Epithelial cell of esophagus (primary cell): ENCODE measurements at regions not wholly inside any gene's neighbourhood (a gene's known extent, or its start where the extent isn't known, plus 50 kb on each side); places are given as distances from the start of the nearest gene placed in this dataset.
A peak's percentile ranks its signal among the peaks of the same experiment; 100 is the strongest.

Source experiments
- DNase-seq: peaks from one replicate; pipeline ENCODE4 v3.0.0; 2010; ENCODE audit warnings: low read depth
- H3K4me3 ChIP-seq: 2 replicates; pipeline ENCODE4 v1.5.1; 2011; ENCODE audit warnings: mild to moderate bottlenecking, low read length, control low read depth
- CTCF ChIP-seq: IDR thresholded peaks from 2 replicates; pipeline ENCODE4 v1.5.1; 2011; ENCODE audit warnings: low read depth, mild to moderate bottlenecking, low read length, control low read depth, inconsistent platforms; ENCODE audit not compliant: insufficient read depth; ENCODE audit errors: missing control alignments

DNA sequence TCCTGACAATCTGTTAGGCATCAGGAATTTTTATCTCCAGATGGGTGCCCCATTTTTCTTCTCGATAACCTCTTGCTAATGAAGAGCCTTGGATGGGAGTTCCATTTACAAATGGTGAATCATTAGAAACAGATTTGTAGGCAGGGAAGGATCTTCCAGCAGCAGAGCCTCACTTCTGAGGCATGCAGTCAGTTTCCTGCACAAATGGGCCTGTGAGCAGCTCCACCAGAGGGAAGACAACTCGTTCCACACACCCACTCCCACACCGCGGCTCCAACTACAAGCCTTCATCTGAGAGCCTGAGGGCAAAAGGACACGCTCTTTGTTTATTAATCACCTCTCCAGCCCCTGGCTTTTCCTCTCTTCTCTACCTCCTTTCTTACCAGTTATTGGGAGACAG, 108.5 kb downstream of the CTAGE1 start:
- no peak for TF ChIP-seq CTCF
- peak; percentile 43 for DNase-seq

GRCh38 chr18:22307528-22307927, 110.2 kb downstream of the CTAGE1 start:
- TF ChIP-seq CTCF = no peak
- DNase-seq = no peak
- H3K4me3 ChIP-seq = no peak overlapping the region

More for the DNA sequence above, 108.5 kb downstream of the CTAGE1 start:
- no peak overlapping the region for H3K4me3 ChIP-seq

DNA sequence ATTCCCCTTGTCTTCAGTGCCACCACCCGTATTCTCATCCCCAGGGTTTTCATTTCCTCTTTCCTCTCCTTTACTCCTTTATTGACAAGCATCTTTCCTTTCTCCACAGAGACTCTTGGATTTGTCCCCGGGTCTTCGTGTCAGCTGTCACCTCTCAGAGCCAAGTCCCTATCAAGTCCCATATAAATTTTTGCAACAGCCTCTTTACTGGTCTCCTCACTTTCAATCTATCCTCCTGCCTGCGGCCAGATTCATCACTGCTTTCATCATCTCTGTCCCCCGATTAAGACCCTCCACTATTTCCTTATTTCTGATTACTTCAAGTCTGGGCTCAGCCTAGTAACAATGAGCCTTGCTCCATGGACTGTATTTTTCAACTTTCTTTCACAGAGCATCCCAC, 113.8 kb downstream of the CTAGE1 start:
- DNase-seq = no peak
- H3K4me3 ChIP-seq = no peak overlapping the region
- no peak for TF ChIP-seq CTCF

GRCh38 chr18:22302144-22302543, 115.6 kb downstream of the CTAGE1 start:
- no peak overlapping the region for H3K4me3 ChIP-seq
- TF ChIP-seq CTCF = no peak
- DNase-seq = no peak

DNA sequence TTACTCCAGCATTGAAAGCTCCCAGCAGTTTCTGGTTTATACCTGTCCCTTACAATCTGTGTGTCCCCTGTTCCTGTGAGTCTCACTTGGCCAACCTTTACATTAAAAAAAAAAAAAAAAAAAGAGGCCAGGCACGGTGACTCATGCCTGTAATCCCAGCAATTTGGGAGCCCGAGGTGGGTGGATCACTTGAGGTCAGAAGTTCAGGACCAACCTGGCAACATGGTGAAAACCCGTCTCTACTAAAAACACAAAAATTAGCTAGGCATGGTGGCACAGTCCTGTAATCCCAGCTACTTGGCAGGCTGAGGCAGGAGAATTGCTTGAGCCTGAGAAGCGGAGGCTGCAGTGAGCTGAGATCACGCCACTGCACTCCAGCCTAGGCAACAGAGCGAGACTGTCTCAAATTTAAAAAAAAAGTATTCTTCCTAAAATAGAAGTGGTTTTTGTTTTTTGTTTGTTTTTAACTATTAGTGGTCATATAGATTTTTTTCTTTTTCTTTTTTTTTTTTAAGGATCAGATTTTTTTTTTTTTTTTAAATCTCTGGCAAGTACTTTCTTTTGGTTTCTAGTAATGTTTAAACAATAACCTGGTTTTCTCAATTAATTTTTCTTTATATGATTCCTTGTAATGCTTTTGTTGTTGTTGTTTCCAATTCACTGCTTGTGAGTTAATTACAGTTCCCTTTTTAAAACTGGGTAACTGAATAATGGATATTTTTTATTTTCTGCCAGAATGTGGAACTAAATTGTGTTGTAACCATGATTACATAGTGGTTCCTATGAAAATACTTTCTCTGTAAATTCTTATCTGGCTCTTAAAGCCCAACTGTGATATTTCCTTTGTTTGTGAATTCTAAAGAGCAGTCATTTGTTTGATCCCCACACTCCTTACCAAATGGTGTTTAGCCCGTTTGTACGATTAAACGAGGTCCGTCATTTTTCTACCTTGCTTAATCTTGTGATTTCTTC, 116.8 kb downstream of the CTAGE1 start:
- no peak for TF ChIP-seq CTCF
- H3K4me3 ChIP-seq = no peak overlapping the region
- DNase-seq = peak; percentile 36

DNA sequence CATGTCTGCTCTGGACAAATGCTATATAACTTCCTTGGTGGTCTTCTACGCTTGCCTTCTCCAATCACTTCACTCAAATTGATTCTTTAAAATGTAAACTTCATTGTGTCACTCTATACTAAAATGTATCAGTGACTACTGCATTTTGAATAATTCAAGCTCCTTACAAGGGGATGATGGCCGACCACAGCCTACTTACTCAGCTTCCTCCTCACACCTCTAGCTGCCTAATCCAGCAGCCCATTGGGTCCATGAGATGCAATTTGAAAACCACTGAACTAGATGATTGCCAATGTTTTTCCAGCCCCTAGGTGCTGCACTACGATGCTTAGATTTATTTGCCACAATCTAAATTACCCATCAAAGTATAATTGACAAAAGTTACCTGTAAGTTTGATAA, 120.7 kb downstream of the CTAGE1 start:
- no peak for DNase-seq
- no peak for TF ChIP-seq CTCF

GRCh38 chr18:22296304-22296703, 121.4 kb downstream of the CTAGE1 start:
- no peak overlapping the region for H3K4me3 ChIP-seq
- DNase-seq = no peak
- no peak for TF ChIP-seq CTCF

More for the DNA sequence above, 120.7 kb downstream of the CTAGE1 start:
- H3K4me3 ChIP-seq = no peak overlapping the region
